GM12864 (cell line): ENCODE measurements at regions not wholly inside any gene's neighbourhood (a gene's known extent, or its start where the extent isn't known, plus 50 kb on each side); places are given as distances from the start of the nearest gene placed in this dataset.

ENCODE experiments used
- DNase-seq: peaks from one replicate; pipeline ENCODE4 v3.0.0-alpha.2; 2011; ENCODE audit warnings: low read depth
- H3K4me3 ChIP-seq: 2 replicates; pipeline ENCODE4 v1.5.1; 2011; ENCODE audit warnings: mild to moderate bottlenecking, low read depth, low read length, control low read depth
- TF ChIP-seq, protein P1 (sequence below): IDR thresholded peaks from 2 replicates; pipeline ENCODE4 v1.5.1; 2011; ENCODE audit warnings: low read depth, mild to moderate bottlenecking, moderate library complexity, low read length, control low read depth, inconsistent platforms; ENCODE audit errors: missing control alignments

DNA sequence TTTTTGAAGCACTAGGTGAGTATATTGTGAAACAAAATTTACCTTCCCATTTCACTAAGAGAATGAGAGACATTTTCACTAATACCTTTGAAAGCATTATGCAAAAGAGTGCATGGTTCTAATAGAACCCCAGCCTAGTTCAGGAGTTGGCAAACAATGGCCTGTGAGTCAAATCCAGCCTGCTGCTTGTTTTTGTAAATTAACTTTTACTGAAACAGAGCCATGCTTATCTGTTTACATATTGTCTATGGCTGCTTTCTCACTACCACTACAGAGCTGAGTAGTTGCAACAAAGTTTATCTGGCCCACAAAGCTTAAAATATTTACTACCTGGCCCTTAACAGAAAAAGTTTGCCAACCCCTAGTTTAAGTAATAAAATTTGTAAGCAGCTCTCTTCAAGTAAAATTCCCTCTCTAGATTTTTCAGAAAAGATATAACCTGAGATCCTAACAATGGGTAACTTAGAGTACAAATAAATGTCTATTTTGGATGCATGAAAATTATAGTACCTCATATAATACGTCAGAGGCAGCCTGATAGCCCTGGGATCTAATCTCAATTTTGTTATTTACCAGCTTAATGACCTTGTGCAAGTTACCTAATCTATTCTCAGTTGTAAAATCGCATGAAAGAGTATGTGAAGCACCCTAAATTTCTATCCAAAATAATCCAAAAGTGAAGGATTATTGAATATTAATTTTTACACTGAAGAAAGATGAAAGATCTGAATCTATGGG lies 50.7 kb upstream of the ARL15 start:
- no peak for DNase-seq
- TF ChIP-seq, protein P1, sequence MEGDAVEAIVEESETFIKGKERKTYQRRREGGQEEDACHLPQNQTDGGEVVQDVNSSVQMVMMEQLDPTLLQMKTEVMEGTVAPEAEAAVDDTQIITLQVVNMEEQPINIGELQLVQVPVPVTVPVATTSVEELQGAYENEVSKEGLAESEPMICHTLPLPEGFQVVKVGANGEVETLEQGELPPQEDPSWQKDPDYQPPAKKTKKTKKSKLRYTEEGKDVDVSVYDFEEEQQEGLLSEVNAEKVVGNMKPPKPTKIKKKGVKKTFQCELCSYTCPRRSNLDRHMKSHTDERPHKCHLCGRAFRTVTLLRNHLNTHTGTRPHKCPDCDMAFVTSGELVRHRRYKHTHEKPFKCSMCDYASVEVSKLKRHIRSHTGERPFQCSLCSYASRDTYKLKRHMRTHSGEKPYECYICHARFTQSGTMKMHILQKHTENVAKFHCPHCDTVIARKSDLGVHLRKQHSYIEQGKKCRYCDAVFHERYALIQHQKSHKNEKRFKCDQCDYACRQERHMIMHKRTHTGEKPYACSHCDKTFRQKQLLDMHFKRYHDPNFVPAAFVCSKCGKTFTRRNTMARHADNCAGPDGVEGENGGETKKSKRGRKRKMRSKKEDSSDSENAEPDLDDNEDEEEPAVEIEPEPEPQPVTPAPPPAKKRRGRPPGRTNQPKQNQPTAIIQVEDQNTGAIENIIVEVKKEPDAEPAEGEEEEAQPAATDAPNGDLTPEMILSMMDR, result no peak
- H3K4me3 ChIP-seq, result no peak overlapping the region
